WERI-Rb-1 (cell line): ENCODE measurements at regions not wholly inside any gene's neighbourhood (a gene's known extent, or its start where the extent isn't known, plus 50 kb on each side); places are given as distances from the start of the nearest gene placed in this dataset.

Source experiments
- DNase-seq: peaks from one replicate; pipeline ENCODE4 v3.0.0-alpha.2; 2020
- H3K27ac ChIP-seq: fragments of 250-450 bp; sonication (Bioruptor Pico); 2 replicates; pipeline ENCODE4 v1.5.1; 2020; ENCODE audit warnings: mild to moderate bottlenecking, moderate library complexity
- H3K27me3 ChIP-seq: fragments of 250-450 bp; sonication (Bioruptor Pico); 2 replicates; pipeline ENCODE4 v1.5.1; 2021; ENCODE audit warnings: mild to moderate bottlenecking, low read depth, moderate library complexity; ENCODE audit not compliant: insufficient read depth, severe bottlenecking
- H3K36me3 ChIP-seq: fragments of 250-450 bp; sonication (Bioruptor Pico); 2 replicates; pipeline ENCODE4 v1.5.1; 2020; ENCODE audit warnings: mild to moderate bottlenecking, moderate library complexity
- H3K4me3 ChIP-seq: 2 replicates; pipeline ENCODE4 v1.5.1; 2011; ENCODE audit warnings: low read depth, mild to moderate bottlenecking, control low read depth, low read length
- H3K9me3 ChIP-seq: fragments of 250-450 bp; sonication (Bioruptor Pico); 2 replicates; pipeline ENCODE4 v1.5.1; 2021; ENCODE audit warnings: mild to moderate bottlenecking, moderate library complexity; ENCODE audit not compliant: severe bottlenecking
- TF ChIP-seq, protein P1 (sequence below): IDR thresholded peaks from 2 replicates; pipeline ENCODE4 v1.5.1; 2011; ENCODE audit warnings: low read depth, mild to moderate bottlenecking, control low read depth, inconsistent platforms, low read length

DNA sequence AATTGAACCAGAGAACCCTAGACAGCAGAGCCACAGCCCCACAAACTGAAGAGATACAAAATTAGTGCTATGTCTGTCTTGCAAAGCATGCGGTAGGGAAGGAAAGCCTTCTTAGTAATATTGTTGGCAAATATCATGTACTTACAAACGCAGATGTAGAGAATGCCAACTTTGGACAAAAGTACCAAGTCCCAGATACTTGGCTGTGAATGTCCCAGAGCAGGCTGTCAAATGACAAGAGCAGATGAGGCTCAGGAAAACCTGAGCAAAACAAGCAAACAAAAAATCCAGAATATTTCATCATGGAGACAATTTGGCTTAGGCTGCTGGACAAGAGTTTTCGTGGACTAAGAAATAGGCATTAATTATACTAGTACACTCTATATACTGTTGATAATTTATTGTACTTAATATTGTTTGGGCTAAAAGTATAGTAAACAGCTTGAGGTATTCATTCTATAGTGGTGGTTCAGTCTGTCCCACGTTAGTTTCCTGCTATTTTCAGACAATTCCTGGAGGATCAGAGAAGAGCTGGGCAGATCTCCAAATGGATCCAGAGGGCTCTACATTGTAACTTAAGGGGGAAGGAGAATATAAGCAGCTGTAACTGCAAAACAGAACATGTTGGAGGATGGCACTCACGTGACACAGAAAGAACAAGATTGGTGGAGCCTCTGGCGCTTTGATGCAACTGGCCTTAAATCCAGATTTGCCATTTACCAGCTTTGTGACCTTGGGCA lies 329.8 kb downstream of the ATP23 start:
- TF ChIP-seq, protein P1, sequence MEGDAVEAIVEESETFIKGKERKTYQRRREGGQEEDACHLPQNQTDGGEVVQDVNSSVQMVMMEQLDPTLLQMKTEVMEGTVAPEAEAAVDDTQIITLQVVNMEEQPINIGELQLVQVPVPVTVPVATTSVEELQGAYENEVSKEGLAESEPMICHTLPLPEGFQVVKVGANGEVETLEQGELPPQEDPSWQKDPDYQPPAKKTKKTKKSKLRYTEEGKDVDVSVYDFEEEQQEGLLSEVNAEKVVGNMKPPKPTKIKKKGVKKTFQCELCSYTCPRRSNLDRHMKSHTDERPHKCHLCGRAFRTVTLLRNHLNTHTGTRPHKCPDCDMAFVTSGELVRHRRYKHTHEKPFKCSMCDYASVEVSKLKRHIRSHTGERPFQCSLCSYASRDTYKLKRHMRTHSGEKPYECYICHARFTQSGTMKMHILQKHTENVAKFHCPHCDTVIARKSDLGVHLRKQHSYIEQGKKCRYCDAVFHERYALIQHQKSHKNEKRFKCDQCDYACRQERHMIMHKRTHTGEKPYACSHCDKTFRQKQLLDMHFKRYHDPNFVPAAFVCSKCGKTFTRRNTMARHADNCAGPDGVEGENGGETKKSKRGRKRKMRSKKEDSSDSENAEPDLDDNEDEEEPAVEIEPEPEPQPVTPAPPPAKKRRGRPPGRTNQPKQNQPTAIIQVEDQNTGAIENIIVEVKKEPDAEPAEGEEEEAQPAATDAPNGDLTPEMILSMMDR: no peak
- Histone ChIP-seq H3K27me3 (no peaks in the 10 kb centered on the region), H3K9me3 (peaks cover 2% of the 10 kb centered on the region), H3K4me3 (no peak overlapping the region), H3K27ac (no peak overlapping the region), H3K36me3 (no peaks in the 10 kb centered on the region)
- no peak for DNase-seq

DNA sequence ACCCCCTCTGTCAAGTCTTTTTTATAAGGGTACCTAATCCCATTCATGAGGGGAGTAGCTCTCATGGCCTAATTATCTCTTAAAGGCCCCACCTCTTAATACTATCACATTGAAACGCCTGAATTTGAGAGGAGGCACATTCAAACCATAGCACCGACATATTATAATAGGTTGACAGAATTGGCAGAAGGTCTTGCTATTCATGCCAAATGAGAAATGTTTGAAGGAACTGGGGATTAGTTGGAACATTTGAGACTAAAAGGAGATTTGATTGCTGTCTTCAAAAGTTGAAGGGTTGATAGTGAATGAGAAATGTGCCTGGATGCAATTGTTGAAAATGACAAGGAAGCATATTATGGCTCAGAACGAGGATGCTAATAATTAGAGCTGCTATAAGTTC lies 331.1 kb downstream of the ATP23 start:
- Histone ChIP-seq H3K4me3 (no peak overlapping the region), H3K27ac (no peak overlapping the region), H3K27me3 (no peaks in the 10 kb centered on the region), H3K36me3 (no peaks in the 10 kb centered on the region), H3K9me3 (peaks cover 11% of the 10 kb centered on the region)
- TF ChIP-seq, protein P1: no peak
- DNase-seq: no peak

DNA sequence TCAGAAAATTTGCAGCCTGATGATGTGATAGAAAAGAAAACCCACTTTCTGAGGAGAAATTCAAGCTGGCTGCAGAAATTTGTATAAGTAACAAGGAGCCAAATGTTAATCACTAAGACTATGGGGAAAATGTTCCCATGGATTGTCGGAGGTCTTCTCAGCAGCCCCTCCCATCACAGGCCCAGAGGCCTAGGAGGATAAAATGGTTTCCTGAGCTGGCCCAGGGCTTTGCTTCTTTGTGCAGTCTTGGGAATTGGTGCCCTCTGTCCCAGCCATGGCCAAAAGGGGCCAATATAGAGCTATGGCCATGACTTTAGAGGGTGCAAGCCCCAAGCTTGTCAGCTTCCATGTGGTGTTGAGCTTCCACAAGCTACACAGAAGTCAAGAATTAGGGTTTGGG lies 335.9 kb downstream of the ATP23 start:
- TF ChIP-seq, protein P1: no peak
- H3K4me3 ChIP-seq: no peak overlapping the region
- H3K27me3 ChIP-seq: no peaks in the 10 kb centered on the region
- no peak overlapping the region for H3K27ac ChIP-seq
- H3K9me3 ChIP-seq: peaks cover 20% of the 10 kb centered on the region
- H3K36me3 ChIP-seq: no peaks in the 10 kb centered on the region
- DNase-seq: no peak

DNA sequence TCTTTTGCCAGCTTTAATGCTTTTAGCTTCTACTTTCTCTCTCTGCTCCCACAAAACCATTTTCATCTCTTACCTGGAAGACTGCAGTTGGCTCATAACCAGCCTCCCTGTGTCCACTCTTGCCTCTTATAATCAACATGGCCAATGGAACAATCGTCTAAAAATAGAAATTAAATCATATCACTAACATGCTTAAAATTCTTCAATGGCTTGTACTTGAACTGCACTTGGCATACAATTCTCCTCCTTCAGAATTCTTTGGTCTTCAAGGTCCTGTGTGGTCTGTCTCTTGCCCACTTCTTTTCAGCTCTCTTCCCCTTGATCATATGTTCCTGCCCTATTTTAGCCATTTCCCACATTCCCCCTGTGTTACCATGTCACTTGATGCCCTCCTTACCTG lies 342.2 kb downstream of the ATP23 start:
- no peaks in the 10 kb centered on the region for H3K27me3 ChIP-seq
- H3K9me3 ChIP-seq: peaks cover 2% of the 10 kb centered on the region
- TF ChIP-seq, protein P1: no peak
- no peak for DNase-seq
- H3K4me3 ChIP-seq: no peak overlapping the region
- H3K36me3 ChIP-seq: no peaks in the 10 kb centered on the region
- H3K27ac ChIP-seq: no peak overlapping the region

DNA sequence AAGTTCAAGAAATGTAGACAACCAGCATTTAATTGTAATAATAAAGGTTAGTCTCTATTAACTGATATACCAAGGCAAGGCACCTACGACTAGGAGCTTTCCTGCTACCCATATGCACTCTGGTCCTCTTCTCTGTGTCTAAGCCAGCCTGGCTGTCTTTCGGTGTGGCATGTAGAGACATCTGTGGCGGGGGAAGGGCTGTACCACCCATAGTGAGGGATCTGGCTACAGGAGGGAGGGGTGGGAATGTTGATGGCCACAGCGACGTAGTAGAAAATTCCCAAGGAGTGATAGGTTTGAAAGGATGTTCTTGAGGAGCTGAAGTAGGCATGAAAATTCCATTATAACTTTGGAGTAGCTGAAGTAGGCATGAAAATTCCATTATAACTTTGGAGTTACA lies 344.2 kb downstream of the ATP23 start:
- no peaks in the 10 kb centered on the region for H3K27me3 ChIP-seq
- peak overlapping the region; percentile 9 for H3K27ac ChIP-seq
- no peak overlapping the region for H3K4me3 ChIP-seq
- no peaks in the 10 kb centered on the region for H3K36me3 ChIP-seq
- TF ChIP-seq, protein P1: no peak
- H3K9me3 ChIP-seq: no peaks in the 10 kb centered on the region
- peak; percentile 89 for DNase-seq

DNA sequence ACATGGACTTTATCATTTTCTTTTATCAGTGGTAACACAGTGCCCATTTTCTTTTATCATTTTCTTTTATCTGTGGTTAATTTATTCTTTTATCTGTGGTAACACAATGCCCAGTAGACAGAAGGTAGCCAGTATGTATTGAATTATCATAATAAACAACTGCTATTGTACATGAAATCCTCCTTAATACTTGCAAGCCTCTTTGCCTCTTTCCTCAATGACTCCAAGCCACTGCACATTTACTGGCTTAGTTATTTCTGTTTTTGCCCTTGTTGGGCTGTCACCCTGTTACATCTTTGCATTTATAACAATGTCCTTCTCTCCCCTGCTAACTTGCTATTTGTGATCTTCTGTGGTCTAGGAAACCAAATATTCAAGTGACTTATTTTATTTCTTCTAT lies 345.0 kb downstream of the ATP23 start:
- H3K27me3 ChIP-seq: no peaks in the 10 kb centered on the region
- H3K4me3 ChIP-seq: no peak overlapping the region; the same call in 1 of the 2 replicates
- H3K9me3 ChIP-seq: no peaks in the 10 kb centered on the region
- H3K36me3 ChIP-seq: no peaks in the 10 kb centered on the region
- no peak for DNase-seq
- H3K27ac ChIP-seq: peak overlapping the region; percentile 31
- TF ChIP-seq, protein P1: no peak
